ENCODE measurements at regions not wholly inside any gene's neighbourhood (a gene's known extent, or its start where the extent isn't known, plus 50 kb on each side); places are given as distances from the start of the nearest gene placed in this dataset.

- Mint-ChIP-seq H3K27ac (no peak overlapping the region), H3K4me3 (no peak overlapping the region), H3K36me3 (no peaks in the 10 kb centered on the region), H3K9me3 (no peaks in the 10 kb centered on the region), H3K4me1 (no peaks in the 10 kb centered on the region), H3K27me3 (ENCODE audit: low read depth) (no peaks in the 10 kb centered on the region)
- no peak for DNase-seq (ENCODE audit: low spot score in 2 of 2, unreplicated experiment in 2 of 2)
- TF ChIP-seq CTCF (IDR thresholded peaks at IDR 0.05; ENCODE audit: unreplicated experiment), result no peak
Observed at GRCh38 chr11:109984634-109985289, 108.4 kb upstream of the ZC3H12C start.

- H3K4me3 Mint-ChIP-seq, result no peak overlapping the region
- H3K36me3 Mint-ChIP-seq, result no peaks in the 10 kb centered on the region
- no peaks in the 10 kb centered on the region for H3K4me1 Mint-ChIP-seq
- no peak overlapping the region for H3K27ac Mint-ChIP-seq
- TF ChIP-seq CTCF (IDR thresholded peaks at IDR 0.05; ENCODE audit: unreplicated experiment), result no peak
- no peak for DNase-seq (ENCODE audit: low spot score in 2 of 2, unreplicated experiment in 2 of 2)
- no peaks in the 10 kb centered on the region for H3K9me3 Mint-ChIP-seq
- H3K27me3 Mint-ChIP-seq (ENCODE audit: low read depth), result no peaks in the 10 kb centered on the region
Observed at GRCh38 chr11:109986488-109986887, 106.7 kb upstream of the ZC3H12C start.

- no peaks in the 10 kb centered on the region for H3K36me3 Mint-ChIP-seq
- no peak overlapping the region for H3K4me3 Mint-ChIP-seq
- no peak overlapping the region for H3K27ac Mint-ChIP-seq
- no peaks in the 10 kb centered on the region for H3K4me1 Mint-ChIP-seq
- DNase-seq (ENCODE audit: low spot score in 2 of 2, unreplicated experiment in 2 of 2), result no peak
- no peak for TF ChIP-seq CTCF (IDR thresholded peaks at IDR 0.05; ENCODE audit: unreplicated experiment)
- no peaks in the 10 kb centered on the region for H3K9me3 Mint-ChIP-seq
- no peaks in the 10 kb centered on the region for H3K27me3 Mint-ChIP-seq (ENCODE audit: low read depth)
Observed at GRCh38 chr11:109991835-109992234, 101.4 kb upstream of the ZC3H12C start.

- Mint-ChIP-seq H3K4me3 (no peak overlapping the region), H3K4me1 (no peaks in the 10 kb centered on the region), H3K27me3 (ENCODE audit: low read depth) (no peaks in the 10 kb centered on the region), H3K36me3 (no peaks in the 10 kb centered on the region), H3K9me3 (no peaks in the 10 kb centered on the region), H3K27ac (no peak overlapping the region)
- no peak for DNase-seq (ENCODE audit: low spot score in 2 of 2, unreplicated experiment in 2 of 2)
- TF ChIP-seq CTCF (IDR thresholded peaks at IDR 0.05; ENCODE audit: unreplicated experiment), result no peak
Observed at GRCh38 chr11:109993786-109994185, 99.4 kb upstream of the ZC3H12C start.

- Mint-ChIP-seq H3K9me3 (no peaks in the 10 kb centered on the region), H3K36me3 (no peaks in the 10 kb centered on the region), H3K27ac (no peak overlapping the region), H3K4me1 (no peaks in the 10 kb centered on the region), H3K4me3 (no peak overlapping the region), H3K27me3 (ENCODE audit: low read depth) (no peaks in the 10 kb centered on the region)
- DNase-seq (ENCODE audit: low spot score in 2 of 2, unreplicated experiment in 2 of 2), result no peak
- TF ChIP-seq CTCF (IDR thresholded peaks at IDR 0.05; ENCODE audit: unreplicated experiment), result no peak
Observed at GRCh38 chr11:109994907-109995306, 98.3 kb upstream of the ZC3H12C start.

- no peak for TF ChIP-seq CTCF (IDR thresholded peaks at IDR 0.05; ENCODE audit: unreplicated experiment)
- Mint-ChIP-seq H3K4me3 (no peak overlapping the region), H3K27me3 (ENCODE audit: low read depth) (no peaks in the 10 kb centered on the region), H3K36me3 (no peaks in the 10 kb centered on the region), H3K9me3 (no peaks in the 10 kb centered on the region), H3K27ac (no peak overlapping the region), H3K4me1 (peaks cover 2% of the 10 kb centered on the region)
- DNase-seq (ENCODE audit: low spot score in 2 of 2, unreplicated experiment in 2 of 2), result no peak
Observed at GRCh38 chr11:109996060-109996459, 97.1 kb upstream of the ZC3H12C start.
